Amniotic epithelial cell (primary cell): ENCODE measurements at regions not wholly inside any gene's neighbourhood (a gene's known extent, or its start where the extent isn't known, plus 50 kb on each side); places are given as distances from the start of the nearest gene placed in this dataset.
A peak's percentile ranks its signal among the peaks of the same experiment; 100 is the strongest.
"Not testable (repeated sequence)": the region's sequence is repeated elsewhere in the genome, so short reads cannot be mapped to it uniquely, and the experiment has no call there.

ENCODE experiments used
- DNase-seq: peaks from one replicate; pipeline ENCODE4 v3.0.0-alpha.2; 2010; ENCODE audit warnings: low read depth

DNA sequence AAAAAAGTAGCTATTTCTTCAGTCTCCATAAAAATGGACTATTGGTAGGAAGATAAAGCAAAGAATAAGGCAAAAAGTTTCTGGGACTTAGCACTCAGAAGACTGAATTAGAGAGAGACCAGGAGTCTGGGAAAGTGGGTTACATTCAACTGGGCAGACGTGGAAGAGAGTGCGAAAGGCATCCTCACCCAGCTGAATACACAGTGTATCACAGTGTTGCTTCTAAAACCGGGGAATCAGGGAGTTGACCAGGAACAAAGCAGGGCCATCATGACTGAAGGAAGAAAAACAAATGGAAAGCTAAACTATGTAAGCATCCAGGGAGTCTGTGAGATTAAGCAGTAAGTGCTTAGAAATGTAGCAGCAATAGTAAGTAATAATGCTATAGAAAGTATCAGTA, 452.9 kb upstream of the MAN1A1 start:
- no peak for DNase-seq

GRCh38 chr6:119801056-119801455, 451.5 kb upstream of the MAN1A1 start:
- DNase-seq: no peak

- DNase-seq: peak; percentile 28
These were observed 451.0 kb upstream of the MAN1A1 start for GRCh38 chr6:119800526-119800925.

GRCh38 chr6:119799596-119800509, 450.3 kb upstream of the MAN1A1 start:
- DNase-seq: no peak

- DNase-seq: peak; percentile 0
These were observed 442.2 kb upstream of the MAN1A1 start for GRCh38 chr6:119791736-119792135.

DNA sequence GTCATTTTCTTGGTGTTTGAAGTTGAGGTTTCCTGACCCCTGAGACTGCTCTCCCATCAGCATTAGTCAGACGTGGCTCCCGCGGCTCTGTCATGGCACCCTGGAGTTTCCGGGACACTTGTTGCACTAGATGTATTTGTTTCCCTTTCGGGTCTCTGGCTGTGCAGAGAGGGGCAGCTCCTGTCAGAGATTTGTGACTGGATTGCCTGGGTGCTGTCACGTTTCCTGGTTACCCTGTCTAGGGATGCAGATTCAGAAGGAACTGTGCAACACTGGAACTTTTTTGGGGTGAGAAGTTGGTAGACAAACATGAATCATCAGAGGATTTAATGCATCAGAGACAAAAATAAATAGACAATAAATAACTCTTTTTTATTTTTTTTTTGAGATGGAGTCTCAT, 431.8 kb upstream of the MAN1A1 start:
- DNase-seq: no peak

DNA sequence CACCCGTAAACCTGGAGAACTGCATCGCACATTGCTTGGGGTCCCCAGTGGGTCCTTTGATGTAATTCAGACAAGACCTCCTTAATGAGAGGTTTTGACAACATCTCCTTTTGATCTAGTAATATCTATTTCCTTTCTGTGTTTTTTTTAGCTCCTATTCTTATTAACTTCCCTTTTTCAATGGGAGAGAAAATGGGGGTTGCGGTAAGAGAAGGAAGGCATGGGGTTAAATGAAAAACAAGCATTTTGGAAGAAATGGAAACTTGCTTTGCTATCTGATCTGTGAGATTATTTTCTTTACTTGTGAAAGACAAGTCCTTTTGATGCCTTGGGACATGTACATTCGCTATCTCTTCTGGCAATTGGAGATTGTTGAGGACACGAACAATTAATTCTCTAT, 418.6 kb upstream of the MAN1A1 start:
- DNase-seq: no peak

- DNase-seq: no peak
These were observed 415.5 kb upstream of the MAN1A1 start for GRCh38 chr6:119764927-119765681.

DNA sequence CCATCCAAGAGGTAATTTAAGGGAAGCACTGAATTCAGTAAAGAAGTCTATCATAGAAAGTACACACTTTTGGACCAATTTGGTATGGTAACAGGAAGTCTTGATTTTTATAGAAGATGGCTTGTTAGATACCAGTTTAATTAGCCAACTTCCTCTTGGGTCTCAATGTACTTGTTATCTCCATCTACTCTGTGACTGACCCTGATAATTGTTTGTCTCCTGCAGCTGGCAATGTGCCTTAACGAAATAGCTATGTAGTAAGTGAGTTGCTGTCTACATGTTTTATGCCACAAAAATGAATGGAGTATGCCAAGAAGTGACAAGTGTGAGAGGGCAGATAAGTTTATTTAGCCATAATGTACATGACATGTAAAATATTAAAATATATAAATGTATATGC, 410.5 kb upstream of the MAN1A1 start:
- DNase-seq: no peak

DNA sequence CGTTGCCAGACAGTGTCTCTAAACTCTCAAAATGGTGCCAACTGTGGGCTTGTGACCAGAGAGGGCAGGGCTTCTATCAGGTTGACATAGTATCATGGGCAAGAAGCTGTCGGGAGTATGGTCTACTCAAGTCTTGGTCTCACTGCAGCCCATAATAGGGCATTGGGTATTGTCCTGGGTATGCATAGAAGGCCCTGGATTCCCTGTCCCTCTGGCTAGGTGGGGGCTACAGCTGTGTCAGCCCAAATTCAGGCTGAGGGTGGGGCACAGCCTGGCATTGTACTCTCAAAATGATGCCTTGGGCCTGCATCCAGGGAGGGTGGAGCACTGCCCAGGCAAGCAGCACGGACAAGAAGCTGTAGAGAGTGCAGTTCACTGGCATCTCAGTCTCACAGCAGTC, 408.8 kb upstream of the MAN1A1 start:
- no peak for DNase-seq

GRCh38 chr6:119757467-119757866, 407.9 kb upstream of the MAN1A1 start:
- DNase-seq: peak; percentile 11

DNA sequence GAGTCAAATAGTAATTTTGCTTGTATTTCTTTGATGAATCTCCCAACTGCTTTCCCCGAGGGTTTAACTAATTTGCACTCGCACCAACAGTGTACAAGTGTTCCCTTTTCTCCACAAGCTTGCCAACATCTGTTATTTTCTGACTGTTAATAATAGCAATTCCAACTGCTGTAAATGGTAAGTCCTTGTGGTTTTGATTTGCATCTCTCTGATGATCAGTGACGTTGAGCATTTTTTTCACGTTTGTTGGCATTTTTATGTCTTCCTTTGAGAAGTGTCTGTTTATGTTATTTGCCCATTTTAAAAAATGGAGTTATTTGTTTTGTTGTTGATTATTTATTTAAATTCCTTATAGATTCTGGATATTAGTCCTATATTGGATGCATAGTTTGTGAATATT, 399.8 kb upstream of the MAN1A1 start:
- DNase-seq: no peak

- not testable (repeated sequence) for DNase-seq
These were observed 399.0 kb upstream of the MAN1A1 start for GRCh38 chr6:119748535-119748934.

- peak; percentile 34 for DNase-seq
These were observed 392.7 kb upstream of the MAN1A1 start for GRCh38 chr6:119742188-119742803.

DNA sequence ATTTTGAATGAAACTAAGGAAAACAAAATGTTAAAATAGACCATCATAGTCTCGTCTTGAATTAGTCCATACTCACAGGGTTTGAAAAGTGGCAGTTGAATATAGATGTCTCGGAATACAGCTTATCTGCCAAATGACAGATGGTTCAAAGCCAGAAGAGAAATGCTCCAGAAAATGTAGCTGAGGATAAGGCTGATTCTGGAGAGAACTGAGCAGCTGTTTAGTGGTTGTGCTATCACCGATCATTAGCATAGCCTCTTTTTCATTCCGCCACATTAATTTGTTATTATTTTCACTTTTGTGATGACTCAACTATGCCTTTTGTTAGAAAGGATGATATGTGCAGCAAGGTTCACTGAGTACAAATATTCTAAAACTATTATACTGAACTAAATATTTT, 390.2 kb upstream of the MAN1A1 start:
- no peak for DNase-seq

GRCh38 chr6:119738425-119738824, 388.9 kb upstream of the MAN1A1 start:
- peak; percentile 20 for DNase-seq

DNA sequence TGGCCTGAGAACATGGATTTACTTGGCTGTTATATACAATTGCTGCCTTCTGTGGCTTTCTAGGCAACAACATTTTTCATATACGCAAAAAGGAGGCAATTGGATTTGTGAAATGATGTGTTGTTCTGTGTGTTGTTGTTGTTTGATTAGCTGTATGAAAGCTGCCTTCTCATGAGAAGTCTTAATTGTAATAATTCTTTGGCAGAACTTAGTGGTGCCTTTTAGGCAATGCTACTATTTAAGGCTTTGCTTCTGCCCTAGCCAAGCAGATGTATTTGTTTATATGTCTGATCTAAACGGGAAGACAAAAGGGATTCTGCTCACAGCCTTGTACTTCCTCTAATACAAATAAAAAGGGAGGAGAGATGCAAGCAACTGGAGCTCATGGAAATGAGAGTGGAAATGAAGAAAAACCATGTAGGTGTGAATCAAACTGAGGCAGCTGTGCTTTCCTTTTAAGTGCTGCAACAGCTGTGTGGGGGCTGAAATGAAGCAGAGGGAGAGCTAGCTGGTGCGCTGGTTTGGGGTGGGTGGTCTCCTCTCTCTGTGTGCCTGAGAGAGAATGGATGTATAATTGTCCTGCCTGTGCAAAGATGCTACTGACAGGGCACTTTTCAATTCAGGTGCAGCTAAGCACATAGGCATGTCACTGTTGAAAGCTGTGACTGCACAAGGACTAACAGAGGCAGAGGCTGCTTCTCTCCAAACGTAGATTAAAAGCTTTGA, 386.9 kb upstream of the MAN1A1 start:
- DNase-seq: no peak

DNA sequence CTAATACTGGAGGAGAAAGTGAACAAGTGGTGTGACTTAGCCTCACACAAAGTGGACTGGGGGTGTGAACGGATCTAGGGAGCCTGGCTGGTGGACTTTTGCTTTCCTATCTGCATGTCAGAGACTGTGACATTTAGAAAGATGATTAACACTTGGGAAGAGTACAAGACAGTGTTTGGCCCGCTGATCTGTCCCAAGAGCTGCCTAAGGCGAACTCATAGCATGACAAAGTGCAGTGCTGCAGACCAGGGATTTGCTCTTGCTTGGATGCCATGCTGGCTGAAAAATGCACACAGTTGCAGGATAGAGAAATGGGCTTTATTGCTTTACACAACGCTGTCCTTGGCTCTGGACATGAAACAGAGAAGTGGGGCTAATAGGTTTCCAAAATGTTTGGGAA, 386.0 kb upstream of the MAN1A1 start:
- no peak for DNase-seq

GRCh38 chr6:119734227-119734626, 384.7 kb upstream of the MAN1A1 start:
- DNase-seq: no peak

DNA sequence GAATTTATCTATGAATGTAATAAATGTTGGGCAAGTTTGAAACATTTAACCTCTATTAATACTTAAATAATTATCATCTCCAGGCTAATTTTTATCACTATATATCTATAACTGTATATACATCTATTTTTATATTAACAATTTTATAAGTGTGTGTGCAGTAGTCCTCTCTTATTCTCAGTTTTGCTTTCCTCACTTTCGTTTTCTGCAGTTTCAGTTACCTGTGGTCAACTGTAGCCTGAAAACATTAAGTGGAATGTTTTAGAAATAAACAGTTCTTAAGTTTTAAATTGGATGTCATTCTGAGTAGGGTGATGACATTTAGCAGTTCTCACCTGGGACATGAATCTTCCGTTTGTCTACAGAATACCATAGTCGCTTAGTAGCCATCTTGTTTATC, 379.4 kb upstream of the MAN1A1 start:
- no peak for DNase-seq

- DNase-seq: no peak
These were observed 378.7 kb upstream of the MAN1A1 start for GRCh38 chr6:119728220-119728750.
